ENCODE measurements at regions not wholly inside any gene's neighbourhood (a gene's known extent, or its start where the extent isn't known, plus 50 kb on each side); places are given as distances from the start of the nearest gene placed in this dataset.

- H3K4me3 Mint-ChIP-seq: no peak overlapping the region
- H3K9me3 Mint-ChIP-seq: peaks cover 24% of the 10 kb centered on the region
- H3K4me1 Mint-ChIP-seq: peaks cover 16% of the 10 kb centered on the region
- H3K27ac Mint-ChIP-seq: no peak overlapping the region
- H3K27me3 Mint-ChIP-seq (ENCODE audit: low read depth): peaks cover 11% of the 10 kb centered on the region
- TF ChIP-seq CTCF (IDR thresholded peaks at IDR 0.05; ENCODE audit: unreplicated experiment in 3 of 3): no peak
- no peaks in the 10 kb centered on the region for H3K36me3 Mint-ChIP-seq (ENCODE audit: low read depth)
Observed at GRCh38 chr5:17440766-17441165, 57.3 kb upstream of the TAF11L2 start.

- no peak overlapping the region for H3K27ac Mint-ChIP-seq
- H3K4me3 Mint-ChIP-seq: no peak overlapping the region
- TF ChIP-seq CTCF (IDR thresholded peaks at IDR 0.05; ENCODE audit: unreplicated experiment in 3 of 3): no peak
- peaks cover 11% of the 10 kb centered on the region for H3K27me3 Mint-ChIP-seq (ENCODE audit: low read depth)
- H3K9me3 Mint-ChIP-seq: peaks cover 24% of the 10 kb centered on the region
- peaks cover 10% of the 10 kb centered on the region for H3K4me1 Mint-ChIP-seq
- no peaks in the 10 kb centered on the region for H3K36me3 Mint-ChIP-seq (ENCODE audit: low read depth)
Observed at GRCh38 chr5:17441351-17441750, 56.7 kb upstream of the TAF11L2 start.

GRCh38 chr5:17443333-17444130 is 54.5 kb upstream of the TAF11L2 start:
- Mint-ChIP-seq H3K4me3 (no peak overlapping the region), H3K4me1 (no peaks in the 10 kb centered on the region), H3K9me3 (peaks cover 13% of the 10 kb centered on the region), H3K27ac (no peak overlapping the region), H3K27me3 (ENCODE audit: low read depth) (peaks cover 7% of the 10 kb centered on the region), H3K36me3 (ENCODE audit: low read depth) (no peaks in the 10 kb centered on the region)
- no peak for TF ChIP-seq CTCF (IDR thresholded peaks at IDR 0.05; ENCODE audit: unreplicated experiment in 3 of 3)

- Mint-ChIP-seq H3K4me3 (no peak overlapping the region), H3K27ac (no peak overlapping the region), H3K27me3 (ENCODE audit: low read depth) (peaks cover 6% of the 10 kb centered on the region), H3K4me1 (no peaks in the 10 kb centered on the region), H3K9me3 (peaks cover 12% of the 10 kb centered on the region), H3K36me3 (ENCODE audit: low read depth) (no peaks in the 10 kb centered on the region)
- TF ChIP-seq CTCF (IDR thresholded peaks at IDR 0.05; ENCODE audit: unreplicated experiment in 3 of 3): no peak
Observed at GRCh38 chr5:17444496-17444895, 53.5 kb upstream of the TAF11L2 start.

- H3K27ac Mint-ChIP-seq: no peak overlapping the region
- no peaks in the 10 kb centered on the region for H3K36me3 Mint-ChIP-seq (ENCODE audit: low read depth)
- no peak overlapping the region for H3K4me3 Mint-ChIP-seq
- peaks cover 6% of the 10 kb centered on the region for H3K27me3 Mint-ChIP-seq (ENCODE audit: low read depth)
- TF ChIP-seq CTCF (IDR thresholded peaks at IDR 0.05; ENCODE audit: unreplicated experiment in 3 of 3): no peak
- no peaks in the 10 kb centered on the region for H3K4me1 Mint-ChIP-seq
- peaks cover 7% of the 10 kb centered on the region for H3K9me3 Mint-ChIP-seq
Observed at GRCh38 chr5:17445185-17445584, 52.8 kb upstream of the TAF11L2 start.

Data from nephron (organoid).